PC-3 (cell line): ENCODE measurements at regions not wholly inside any gene's neighbourhood (a gene's known extent, or its start where the extent isn't known, plus 50 kb on each side); places are given as distances from the start of the nearest gene placed in this dataset.

Experiments
- EZH2 ChIP-seq: fragments of 300-600 bp; sonication (generic); IDR thresholded peaks from one replicate; pipeline ENCODE4 v1.6.1; 2017; ENCODE audit warnings: antibody characterized with exemption, mild to moderate bottlenecking, low read length; ENCODE audit not compliant: unreplicated experiment
- EZH2phosphoT487 ChIP-seq: fragments of 300-600 bp; sonication (generic); IDR thresholded peaks from 2 replicates; pipeline ENCODE4 v1.6.1; 2018; ENCODE audit warnings: mild to moderate bottlenecking, antibody characterized with exemption, low read length, borderline replicate concordance
- TF ChIP-seq, protein P1 (sequence below): fragments of 300-600 bp; sonication (generic); conservative IDR thresholded peaks from 2 replicates; pipeline ENCODE4 v1.5.1; 2017; ENCODE audit warnings: antibody characterized with exemption, low read depth, mild to moderate bottlenecking, low read length

DNA sequence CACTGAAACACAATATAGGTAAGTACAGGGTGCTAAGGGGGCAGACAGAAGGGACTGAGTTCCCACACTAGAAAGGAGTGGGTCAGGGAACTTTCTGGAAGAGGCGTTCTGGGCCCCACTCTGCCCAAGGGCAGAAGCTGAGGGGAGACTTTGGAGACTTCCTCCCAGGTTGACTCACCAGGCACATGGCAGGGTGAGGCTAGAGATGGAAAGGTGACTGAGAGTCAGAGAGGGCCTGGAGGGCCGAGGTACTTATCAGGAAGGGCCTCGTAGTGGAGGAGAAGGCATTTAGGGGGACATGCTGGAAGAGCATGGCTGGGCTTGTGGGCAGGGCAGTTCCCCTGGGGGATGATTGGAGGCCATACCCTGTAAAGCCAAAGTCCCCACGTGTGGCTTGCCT is 159.9 kb upstream of the JUN start:
- no peak for TF ChIP-seq EZH2
- TF ChIP-seq, protein P1, sequence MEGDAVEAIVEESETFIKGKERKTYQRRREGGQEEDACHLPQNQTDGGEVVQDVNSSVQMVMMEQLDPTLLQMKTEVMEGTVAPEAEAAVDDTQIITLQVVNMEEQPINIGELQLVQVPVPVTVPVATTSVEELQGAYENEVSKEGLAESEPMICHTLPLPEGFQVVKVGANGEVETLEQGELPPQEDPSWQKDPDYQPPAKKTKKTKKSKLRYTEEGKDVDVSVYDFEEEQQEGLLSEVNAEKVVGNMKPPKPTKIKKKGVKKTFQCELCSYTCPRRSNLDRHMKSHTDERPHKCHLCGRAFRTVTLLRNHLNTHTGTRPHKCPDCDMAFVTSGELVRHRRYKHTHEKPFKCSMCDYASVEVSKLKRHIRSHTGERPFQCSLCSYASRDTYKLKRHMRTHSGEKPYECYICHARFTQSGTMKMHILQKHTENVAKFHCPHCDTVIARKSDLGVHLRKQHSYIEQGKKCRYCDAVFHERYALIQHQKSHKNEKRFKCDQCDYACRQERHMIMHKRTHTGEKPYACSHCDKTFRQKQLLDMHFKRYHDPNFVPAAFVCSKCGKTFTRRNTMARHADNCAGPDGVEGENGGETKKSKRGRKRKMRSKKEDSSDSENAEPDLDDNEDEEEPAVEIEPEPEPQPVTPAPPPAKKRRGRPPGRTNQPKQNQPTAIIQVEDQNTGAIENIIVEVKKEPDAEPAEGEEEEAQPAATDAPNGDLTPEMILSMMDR, result no peak
- no peak for TF ChIP-seq EZH2phosphoT487
